GM18520 (cell line): ENCODE measurements at regions not wholly inside any gene's neighbourhood (a gene's known extent, or its start where the extent isn't known, plus 50 kb on each side); places are given as distances from the start of the nearest gene placed in this dataset.
"Not testable (repeated sequence)": the region's sequence is repeated elsewhere in the genome, so short reads cannot be mapped to it uniquely, and the experiment has no call there.

ENCODE experiments used
- ATAC-seq: cut with Tn5 transposase; IDR thresholded peaks from one replicate; pipeline ENCODE4 v1.9.1; 2021; ENCODE audit not compliant: unreplicated experiment

GRCh38 chr1:58931024-58931423 is 147.2 kb upstream of the JUN start:
- ATAC-seq, result no peak

- ATAC-seq, result no peak
These were observed 147.9 kb upstream of the JUN start for GRCh38 chr1:58931756-58932155.

- ATAC-seq, result no peak
These were observed 149.2 kb upstream of the JUN start for GRCh38 chr1:58932859-58933598.

- ATAC-seq, result no peak
These were observed 149.7 kb upstream of the JUN start for GRCh38 chr1:58933599-58933926.

- ATAC-seq, result no peak
These were observed 150.9 kb upstream of the JUN start for GRCh38 chr1:58934706-58935105.

GRCh38 chr1:58936973-58937372 is 153.1 kb upstream of the JUN start:
- ATAC-seq, result no peak

GRCh38 chr1:58939146-58939545 is 155.3 kb upstream of the JUN start:
- no peak for ATAC-seq

GRCh38 chr1:58939666-58940370 is 156.0 kb upstream of the JUN start:
- no peak for ATAC-seq

GRCh38 chr1:58941471-58942289 is 157.8 kb upstream of the JUN start:
- ATAC-seq, result no peak

GRCh38 chr1:58942759-58943191 is 158.9 kb upstream of the JUN start:
- ATAC-seq, result no peak

- ATAC-seq, result no peak
These were observed 159.9 kb upstream of the JUN start for GRCh38 chr1:58943776-58944175.

GRCh38 chr1:58944439-58944838 is 160.6 kb upstream of the JUN start:
- no peak for ATAC-seq

- no peak for ATAC-seq
These were observed 162.5 kb upstream of the JUN start for GRCh38 chr1:58946390-58946789.

GRCh38 chr1:58948671-58949070 is 164.8 kb upstream of the JUN start:
- no peak for ATAC-seq

GRCh38 chr1:58949551-58950220 is 165.8 kb upstream of the JUN start:
- ATAC-seq, result no peak

GRCh38 chr1:58950897-58951296 is 167.1 kb upstream of the JUN start:
- no peak for ATAC-seq

GRCh38 chr1:58953951-58954350 is 170.1 kb upstream of the JUN start:
- ATAC-seq, result not testable (repeated sequence)

- ATAC-seq, result not testable (repeated sequence)
These were observed 179.4 kb upstream of the JUN start for GRCh38 chr1:58963287-58963686.

- ATAC-seq, result no peak
These were observed 180.6 kb upstream of the JUN start for GRCh38 chr1:58964428-58964827.

- no peak for ATAC-seq
These were observed 181.0 kb upstream of the JUN start for GRCh38 chr1:58964880-58965279.
